Activated gamma-delta T cell (primary cell): ENCODE measurements at regions not wholly inside any gene's neighbourhood (a gene's known extent, or its start where the extent isn't known, plus 50 kb on each side); places are given as distances from the start of the nearest gene placed in this dataset.

Experiments used
- DNase-seq: peaks from one replicate; lab custom pipeline; 2025; lab: John Stamatoyannopoulos, UW

DNA sequence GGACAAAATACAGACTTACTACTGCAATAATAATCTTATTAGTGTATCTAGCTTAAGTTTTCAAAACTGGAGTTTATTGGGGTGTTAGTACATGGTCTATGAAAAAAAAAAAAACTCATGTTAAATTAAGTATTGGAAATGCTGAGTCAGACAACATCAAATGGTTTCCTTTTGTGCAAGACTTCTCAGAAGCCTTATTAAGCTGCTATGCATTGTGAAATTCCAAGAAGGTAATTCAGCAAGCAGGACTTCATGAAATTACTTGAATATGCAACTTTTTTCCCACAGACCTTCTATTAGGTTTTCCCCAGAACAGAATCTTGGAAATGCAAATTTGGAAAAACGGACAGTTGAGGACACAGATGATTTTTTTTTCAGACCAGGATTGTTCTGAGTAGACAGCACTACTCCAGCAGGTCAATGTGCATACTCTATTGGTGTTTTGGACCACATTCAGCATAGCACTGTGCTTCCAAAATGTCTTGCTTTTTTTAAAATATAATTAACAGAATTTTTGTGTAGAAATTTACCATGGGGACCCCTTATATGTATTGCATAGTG, 568.8 kb upstream of the TENM3 start:
- DNase-seq = no peak

DNA sequence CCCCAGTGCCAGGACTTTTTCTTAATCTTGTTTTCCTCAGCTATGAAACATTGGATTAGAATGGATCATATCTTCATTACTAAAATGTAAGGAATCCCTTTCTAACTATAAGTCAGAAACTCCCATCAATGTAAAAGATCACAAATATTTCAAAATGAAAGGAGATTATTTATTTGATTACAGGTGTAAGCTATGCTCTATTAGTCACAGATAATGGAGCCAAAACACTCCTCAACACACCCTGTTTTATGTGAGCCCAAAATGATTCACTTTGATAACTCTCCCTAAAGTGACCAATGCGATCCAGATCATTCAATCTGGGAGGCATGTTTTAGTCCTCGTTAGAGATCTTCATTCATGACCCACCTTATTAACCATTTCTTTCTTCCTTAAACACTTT, 566.7 kb upstream of the TENM3 start:
- no peak for DNase-seq

DNA sequence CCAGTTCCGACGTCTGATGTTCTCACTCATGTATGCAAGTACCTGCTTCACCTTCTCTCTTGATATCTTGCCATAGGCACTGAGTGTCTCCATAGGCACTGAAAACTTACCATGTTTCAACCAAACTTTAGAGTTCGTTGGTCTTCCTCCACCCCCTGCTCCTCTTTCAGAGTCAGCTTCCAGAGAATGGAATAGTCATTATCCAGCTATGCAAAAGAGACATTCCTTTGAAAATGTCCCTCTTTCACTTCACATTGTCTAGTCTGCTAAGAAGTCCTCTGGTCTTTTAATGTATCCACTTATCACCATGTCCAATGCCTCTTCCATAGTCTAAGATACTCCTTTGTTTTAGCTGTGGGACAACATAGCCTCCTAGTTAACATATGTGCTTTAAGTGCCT, 566.0 kb upstream of the TENM3 start:
- DNase-seq = no peak

DNA sequence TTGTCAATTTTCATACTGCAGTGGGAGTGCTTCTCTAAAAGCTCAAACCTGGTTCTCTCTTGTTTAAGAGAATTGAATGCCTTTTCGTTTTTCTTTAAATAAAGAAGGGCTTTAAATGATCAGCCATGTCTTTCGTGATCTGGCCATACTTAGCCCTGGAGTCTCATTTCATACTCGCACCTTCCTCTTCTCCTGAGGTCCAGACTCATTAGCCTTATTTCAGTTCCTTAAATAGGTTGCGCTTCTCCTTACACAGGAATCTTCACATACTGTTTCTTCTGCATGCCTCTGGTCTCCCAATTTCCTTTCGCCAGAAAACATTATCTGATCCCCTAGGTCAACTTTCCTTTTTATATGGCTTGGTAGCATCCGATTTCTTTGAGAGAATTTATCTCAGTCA, 565.6 kb upstream of the TENM3 start:
- DNase-seq = no peak

DNA sequence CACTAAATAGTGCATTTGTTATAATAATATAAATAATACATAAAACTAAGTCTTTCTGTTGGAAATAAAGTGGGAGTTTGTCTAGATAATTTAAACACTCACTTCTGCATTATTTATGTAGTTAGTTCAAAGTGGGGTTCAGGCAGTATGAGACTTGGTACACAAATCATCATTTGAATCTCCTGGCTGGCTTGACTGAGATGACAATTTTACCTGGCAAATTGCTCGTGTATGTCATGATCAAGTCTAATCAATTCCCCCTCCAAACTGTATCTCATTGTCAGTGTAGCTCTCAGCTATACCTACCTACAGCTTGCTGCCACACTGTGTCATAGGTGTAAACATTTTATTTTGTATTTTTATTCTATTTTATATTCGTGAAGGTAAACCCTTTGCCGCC, 563.4 kb upstream of the TENM3 start:
- DNase-seq = no peak

DNA sequence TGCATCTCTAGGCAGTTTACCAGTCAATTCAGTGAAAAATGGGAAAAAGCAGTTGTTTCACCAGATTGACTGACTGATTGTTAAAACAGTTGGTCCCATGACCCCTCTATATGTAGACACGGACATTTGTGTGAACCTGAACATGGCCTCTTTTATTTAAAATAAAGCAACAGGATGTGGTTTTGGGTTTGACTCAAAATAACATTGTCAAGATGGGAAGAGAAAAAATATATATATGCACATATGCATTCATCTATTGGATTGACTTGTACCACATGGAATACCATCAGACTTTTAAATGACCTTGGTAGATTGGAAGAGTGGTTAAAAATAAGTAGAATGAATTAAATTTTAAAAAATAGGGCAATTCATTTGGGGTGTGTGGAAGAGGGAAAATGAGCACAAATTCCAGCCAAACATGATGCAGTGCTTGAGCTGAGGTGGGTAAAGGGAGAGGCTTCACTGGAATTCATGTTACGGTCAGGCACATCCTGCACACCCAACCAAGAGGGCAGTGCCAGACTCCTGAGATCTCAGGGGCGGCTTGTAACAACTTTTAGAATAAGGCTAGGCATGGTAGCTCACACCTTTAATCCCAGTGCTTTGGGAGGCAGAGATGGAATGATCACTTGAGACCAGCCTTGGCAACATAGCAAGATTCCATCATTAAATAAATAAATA, 560.7 kb upstream of the TENM3 start:
- DNase-seq = no peak

DNA sequence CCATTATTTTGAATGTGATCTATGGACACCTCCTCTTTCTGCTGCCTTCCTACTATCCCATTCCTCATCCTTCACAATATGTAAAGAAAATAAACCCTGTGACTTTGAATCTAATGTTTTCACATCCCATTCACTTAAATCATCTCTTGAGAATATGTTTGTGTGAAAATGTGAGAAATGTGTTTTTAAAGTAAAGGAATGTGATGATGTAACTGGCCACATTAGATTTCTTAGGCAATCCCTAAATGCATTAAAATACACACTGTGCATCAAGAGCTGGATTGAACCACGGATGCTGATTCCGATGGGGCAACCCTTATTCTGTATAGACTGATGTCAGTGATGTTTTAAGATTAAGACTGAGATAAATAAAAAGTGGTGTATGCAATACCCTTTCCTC, 558.9 kb upstream of the TENM3 start:
- no peak for DNase-seq

DNA sequence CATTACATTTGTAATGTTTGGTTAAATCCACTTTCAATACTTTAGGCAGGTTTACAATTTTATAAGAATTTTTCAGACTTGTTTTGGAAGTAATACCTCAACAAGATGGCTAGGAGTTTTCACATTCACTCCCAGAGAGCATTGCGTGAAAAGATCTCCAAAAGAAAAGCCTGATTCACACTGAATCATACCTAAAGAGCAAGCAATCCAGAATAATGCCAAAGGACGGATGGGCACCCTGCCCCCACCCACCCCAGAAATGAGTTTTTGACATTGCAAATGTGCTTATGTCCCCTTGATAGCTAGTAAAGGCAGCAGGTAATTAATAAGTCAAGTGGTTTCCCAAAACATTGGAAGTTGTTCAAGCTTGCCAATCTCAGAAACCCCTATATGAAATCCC, 557.7 kb upstream of the TENM3 start:
- no peak for DNase-seq

DNA sequence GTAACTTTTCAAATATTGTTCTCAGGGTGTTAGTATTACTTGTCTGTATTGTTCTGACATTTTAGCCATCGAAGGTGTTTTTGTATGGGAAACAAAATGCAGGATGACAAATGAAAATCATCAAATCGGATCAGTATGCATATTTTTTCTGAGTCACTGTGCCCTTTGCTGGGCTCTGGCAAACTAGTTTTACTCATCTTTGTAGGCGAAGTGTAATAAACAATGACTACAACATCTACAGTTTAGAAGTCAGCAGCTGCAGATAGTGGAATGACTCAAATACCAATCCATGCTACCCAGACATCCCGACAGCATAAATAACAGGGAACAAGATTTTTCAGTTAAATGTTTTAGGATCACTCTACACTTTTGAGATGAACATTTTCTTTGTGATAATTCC, 557.3 kb upstream of the TENM3 start:
- no peak for DNase-seq

DNA sequence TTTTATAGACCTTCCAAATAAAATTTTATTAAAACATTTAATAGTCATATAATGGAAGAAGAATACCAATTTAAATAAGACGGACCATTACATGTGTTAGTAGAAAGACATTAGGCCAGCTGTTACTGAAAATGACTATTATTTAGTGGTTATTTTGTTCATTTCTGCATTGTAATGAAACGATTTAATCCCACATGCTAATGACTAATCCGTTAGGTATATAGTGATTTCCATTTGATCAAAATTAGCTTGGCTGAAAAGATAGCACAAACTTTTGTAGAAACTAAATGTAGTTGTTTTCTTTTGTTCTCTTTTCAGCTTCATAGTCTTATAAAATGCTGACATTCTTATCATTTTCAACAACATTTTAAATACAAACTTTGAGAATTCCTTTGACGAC, 556.1 kb upstream of the TENM3 start:
- no peak for DNase-seq

DNA sequence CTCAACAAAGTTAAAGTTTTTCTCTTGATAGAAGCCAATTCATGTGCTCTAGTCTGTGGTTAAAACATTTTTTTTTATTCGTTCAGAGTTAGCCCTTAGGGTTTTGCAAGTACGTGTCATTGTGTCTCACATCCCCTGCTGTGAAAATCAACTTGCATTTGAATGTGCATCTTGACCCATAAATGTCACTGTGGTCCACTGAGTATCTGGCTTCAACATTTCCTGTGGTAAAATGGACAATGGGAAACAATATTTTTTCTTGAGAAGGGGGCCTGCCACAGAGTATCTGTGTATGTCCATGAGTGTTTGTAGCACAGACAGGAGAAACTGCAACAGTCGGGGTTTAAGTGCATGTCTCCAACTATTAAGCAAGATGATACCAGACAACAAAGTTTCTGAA, 554.8 kb upstream of the TENM3 start:
- DNase-seq = no peak

DNA sequence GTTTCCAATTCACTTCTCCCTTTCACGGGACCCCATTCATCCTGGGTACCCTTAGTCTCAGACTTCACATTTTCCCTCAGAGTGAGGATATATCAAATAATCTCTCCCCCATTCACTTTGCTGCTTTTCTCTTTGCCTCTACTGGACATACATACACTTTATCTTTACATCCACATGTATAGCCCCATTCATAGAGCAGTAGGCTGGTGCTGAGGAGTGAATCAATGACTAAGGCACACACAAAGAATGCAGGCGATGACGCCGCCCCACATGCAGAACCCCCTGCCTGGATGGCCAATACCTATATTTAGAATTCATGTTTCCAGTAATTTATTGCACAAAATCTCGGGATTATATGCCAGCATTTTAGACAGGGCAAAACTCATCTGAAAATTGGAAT, 554.3 kb upstream of the TENM3 start:
- no peak for DNase-seq

DNA sequence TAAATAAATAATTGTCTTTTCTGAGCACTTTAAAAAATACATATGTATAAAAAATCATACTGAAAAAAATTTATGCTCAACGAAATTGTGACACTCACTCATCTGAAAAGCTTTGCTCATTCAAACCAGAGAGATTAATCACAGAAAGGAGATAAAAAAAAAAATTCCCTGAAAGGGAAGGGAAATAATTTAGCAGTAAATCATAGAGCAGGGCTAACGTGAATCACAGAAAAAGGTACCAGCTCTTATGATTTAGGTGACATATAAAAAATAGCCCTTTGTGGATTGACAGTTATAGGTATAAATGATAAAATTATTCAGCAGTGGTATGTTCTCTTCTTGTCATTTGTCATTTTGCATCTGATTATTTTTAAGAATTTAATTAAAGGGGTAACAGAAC, 552.7 kb upstream of the TENM3 start:
- DNase-seq = no peak

DNA sequence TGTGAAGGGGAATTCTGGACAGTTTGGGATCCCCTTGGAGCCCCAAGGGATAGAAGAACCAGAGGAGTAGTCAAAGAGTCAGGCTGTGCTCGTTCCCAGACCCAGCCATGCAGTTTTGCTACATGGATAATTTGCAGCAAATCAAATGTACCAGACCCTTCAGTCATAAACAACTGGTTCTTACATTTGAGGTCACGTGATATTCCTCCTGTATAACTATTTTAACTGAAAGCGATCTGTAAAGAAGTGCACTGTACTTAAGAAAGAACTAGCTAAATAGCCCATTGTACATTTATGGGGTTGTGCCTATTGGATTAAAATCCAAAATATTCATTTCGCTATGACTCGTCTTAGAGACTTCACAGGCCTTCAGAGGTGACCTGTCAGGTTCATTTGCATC, 550.2 kb upstream of the TENM3 start:
- DNase-seq = no peak

DNA sequence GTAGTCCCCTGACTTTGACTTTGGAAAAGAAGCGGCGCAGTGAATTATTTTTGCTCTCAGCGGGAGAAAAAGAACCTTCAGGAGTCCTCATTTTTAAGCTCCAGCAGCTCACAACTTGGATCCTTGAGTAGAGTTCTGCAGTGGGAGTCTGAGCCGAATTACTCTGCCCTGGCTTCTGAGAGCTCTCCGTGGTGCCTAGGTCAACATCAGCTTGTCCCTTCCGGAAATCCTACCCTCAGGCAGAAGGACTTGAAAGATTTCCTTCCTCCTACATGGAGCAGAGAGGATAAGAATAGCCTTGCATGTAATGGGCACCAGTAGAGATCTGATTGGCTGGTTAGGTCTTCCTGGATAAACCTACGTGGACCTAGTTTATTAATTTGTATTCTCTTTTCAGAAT, 549.7 kb upstream of the TENM3 start:
- DNase-seq = no peak

DNA sequence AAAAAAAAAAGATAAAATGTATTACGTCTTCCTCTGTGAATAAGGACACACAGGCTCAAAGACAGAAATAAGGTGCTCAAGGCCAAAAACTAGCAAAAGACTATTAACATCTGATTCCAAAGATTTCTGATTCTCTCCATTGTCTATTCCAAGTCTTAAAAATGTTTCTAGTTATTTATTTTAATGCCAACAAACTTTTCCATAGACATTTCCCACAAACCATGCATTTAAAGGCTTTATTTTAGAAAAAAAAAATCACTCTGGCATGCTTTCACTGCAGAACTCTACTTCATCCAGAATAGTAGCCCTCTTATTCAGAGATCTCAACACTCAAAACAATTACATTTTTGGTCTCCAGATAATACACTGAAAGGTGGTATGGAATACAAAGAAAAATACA, 545.0 kb upstream of the TENM3 start:
- no peak for DNase-seq

DNA sequence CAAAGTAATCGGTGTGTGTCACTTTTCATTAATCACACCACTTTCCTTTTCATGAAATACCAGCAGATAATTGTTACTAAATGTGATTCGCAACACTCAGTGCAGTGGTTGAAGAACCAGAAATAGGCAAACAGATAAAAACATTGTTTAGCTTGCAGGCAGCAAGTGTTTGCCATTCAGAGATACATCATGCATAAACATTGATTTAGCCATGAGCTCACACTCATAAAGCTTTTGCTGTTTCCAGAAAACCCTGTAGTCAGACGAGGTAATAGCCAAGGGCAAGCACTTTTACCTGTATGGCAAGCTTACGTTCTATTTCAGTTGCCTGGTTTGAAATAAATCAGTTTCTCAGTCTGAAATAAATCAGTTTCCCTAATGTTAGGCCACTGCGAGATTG, 542.0 kb upstream of the TENM3 start:
- DNase-seq = no peak

DNA sequence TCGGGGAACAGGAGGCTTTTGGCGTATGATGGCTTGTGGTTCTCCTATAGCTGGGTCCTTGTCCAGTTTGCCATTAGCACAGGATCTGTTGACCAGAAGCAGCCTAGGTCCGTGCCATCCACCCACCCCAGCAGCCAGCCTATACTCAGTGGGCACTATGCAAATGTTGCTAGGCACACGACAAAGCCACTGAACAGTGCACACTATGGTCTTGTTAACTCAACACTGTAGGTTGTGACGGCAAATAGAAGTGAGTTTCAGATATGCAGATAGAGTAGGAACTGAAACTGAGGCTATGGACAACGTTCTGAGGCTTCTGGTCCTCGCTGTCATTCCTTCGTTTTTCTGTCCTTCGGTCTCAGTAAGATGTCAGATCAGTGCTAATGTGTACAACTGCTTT, 541.3 kb upstream of the TENM3 start:
- DNase-seq = no peak

DNA sequence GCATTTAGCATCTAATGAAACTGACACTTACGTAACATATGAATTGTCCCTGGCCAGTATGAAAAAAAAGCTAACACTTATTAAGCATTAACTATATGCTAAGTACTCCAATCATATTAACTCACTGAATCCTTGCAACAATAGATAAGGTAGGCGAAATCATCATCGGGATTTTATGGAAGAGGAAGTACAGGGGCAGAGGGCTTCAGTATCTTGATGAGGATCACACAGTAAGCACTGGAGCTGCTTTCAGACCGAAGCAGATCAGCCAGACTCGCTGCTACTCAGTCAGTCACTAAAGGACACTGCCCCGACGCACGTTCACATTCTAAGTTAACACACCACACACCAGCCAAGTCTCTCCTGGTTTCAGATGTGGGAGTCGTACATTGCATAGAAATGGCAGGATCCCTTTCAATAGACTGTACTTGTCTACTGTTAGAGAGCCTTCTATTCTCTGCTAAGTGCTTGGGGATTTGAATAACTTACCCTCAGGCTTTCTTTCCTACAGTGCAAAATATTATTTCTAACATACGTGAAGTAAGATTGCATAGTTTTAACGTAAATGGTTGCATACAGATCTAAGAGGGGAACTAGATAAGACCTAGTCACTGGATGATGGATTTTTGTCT, 540.2 kb upstream of the TENM3 start:
- DNase-seq = no peak

DNA sequence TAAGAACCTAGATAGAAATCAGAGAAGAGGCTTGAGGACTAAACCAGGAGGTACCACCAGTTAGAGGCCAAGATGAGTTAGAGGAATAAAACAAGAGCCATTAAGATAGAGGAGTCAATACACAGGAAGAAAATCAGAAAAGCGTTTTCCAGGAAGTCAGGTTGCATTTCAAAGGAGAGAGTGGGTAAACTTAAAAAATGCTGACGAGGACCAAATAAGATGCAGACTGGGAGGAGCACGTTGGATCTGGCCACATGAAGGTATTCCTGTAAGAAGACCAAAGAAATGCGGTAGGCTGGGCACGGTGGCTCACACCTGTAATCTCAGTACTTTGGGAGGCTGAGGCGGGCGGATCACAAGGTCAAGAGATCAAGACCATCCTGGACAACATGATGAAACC, 533.1 kb upstream of the TENM3 start:
- DNase-seq = no peak

DNA sequence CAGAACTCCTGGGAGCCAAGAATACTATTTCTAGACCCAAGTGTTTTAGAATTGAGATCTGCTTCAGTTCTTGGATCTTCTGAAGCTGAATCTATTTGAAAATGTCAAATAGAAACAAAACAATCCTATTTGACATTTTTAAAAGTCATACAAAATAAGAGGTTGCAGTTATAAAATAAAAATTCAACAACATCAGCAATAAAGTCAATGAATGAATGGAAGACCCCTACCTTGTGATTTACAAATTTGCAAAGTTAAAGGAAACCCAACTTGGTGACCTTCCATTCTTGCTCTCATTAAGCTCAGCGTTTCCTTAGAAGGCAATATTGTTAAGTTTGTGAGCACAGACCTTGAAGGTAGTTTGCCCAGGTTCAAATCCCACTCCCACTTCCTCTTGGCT, 531.8 kb upstream of the TENM3 start:
- DNase-seq = no peak

DNA sequence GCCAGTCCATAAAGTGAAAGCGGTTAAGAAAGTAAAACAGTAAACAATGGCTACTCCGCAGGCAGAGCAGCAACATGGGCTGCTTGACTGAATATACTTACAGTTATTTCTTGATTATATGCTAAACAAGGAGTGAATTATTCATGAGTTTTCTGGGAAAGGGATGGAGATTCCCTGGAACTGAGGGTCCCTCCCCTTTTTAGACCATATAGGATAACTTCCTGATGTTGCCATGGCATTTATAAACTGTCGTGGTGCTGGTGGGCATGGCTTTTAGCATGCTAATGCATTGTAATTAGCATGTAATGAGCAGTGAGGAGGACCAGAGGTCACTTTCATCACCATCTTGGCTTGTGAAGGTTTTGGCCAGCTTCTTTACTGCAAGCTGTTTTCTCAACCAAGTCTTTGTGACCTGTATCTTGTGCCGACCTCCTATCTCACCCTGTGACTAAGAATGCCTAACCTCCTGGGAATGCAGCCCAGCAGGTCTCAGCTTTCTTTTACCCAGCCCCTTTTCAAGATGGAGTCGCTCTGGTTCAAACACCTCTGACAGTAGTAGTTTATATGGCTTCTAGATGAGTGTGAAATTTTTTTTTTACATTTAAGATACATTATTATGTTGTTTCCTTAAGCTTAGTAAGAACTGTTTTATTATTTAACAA, 514.8 kb upstream of the TENM3 start:
- no peak for DNase-seq

DNA sequence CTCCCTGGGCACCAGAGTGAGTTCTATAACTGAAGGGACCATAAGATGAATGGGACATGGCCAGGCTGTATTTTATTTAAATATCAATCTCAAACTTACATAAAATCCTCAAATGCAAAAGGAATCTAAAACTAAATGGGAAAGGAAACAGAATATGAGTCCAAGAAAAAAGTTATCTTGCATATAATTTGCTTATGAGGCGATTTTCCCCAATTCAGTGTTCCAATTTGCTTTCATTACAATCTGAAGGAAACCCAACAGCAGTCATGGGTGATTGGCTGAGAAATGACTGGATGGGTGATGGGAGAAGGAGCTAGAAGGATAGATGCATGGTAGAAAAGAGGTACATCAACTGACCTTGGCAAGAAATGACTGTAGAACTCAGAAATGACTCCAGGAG, 511.3 kb upstream of the TENM3 start:
- DNase-seq = no peak
